HepG2 (cell line): ENCODE measurements at regions not wholly inside any gene's neighbourhood (a gene's known extent, or its start where the extent isn't known, plus 50 kb on each side); places are given as distances from the start of the nearest gene placed in this dataset.

Experiments used
- GABPB1 ChIP-seq: IDR thresholded peaks from 2 replicates; pipeline ENCODE4 v1.6.1; 2016; ENCODE audit warnings: mild to moderate bottlenecking, missing genetic modification reagents, moderate library complexity, missing compliant biosample characterization
- KDM5A ChIP-seq: fragments of 200-600 bp; sonication (generic); IDR thresholded peaks from 2 replicates; pipeline ENCODE4 v1.7.0; 2018; ENCODE audit warnings: antibody characterized with exemption, mild to moderate bottlenecking, low read length, borderline replicate concordance
- NR2F1 ChIP-seq, 2 experiments: fragments of 450-650 bp in 1 of 2; formaldehyde crosslinking in 1 of 2; IDR thresholded peaks; 2 replicates each; pipeline versions ENCODE4 v1.5.0 to v1.6.1; 2016 to 2020; ENCODE audit warnings: mild to moderate bottlenecking in 1 of 2, missing compliant biosample characterization in 1 of 2, missing genetic modification reagents in 1 of 2, moderate library complexity in 1 of 2
- POLR2AphosphoS5 ChIP-seq: IDR thresholded peaks from 2 replicates; pipeline ENCODE4 v1.6.1; 2012; ENCODE audit warnings: low read depth, low read length
- RFX5 ChIP-seq: IDR thresholded peaks from 2 replicates; pipeline ENCODE4 v1.6.1; 2011; ENCODE audit warnings: low read depth, low read length, improper control_type of control experiment
- ZC3H13 ChIP-seq: sonication (generic); formaldehyde crosslinking; IDR thresholded peaks from 2 replicates; pipeline ENCODE4 v1.8.1; 2023; ENCODE audit warnings: mild to moderate bottlenecking, missing genetic modification reagents, moderate library complexity
- ZC3H4 ChIP-seq: sonication (generic); formaldehyde crosslinking; IDR thresholded peaks from 2 replicates; pipeline ENCODE4 v1.4.0; 2020; ENCODE audit warnings: missing genetic modification reagents, borderline replicate concordance
- ZNF382 ChIP-seq: sonication (generic); formaldehyde crosslinking; IDR thresholded peaks from 2 replicates; pipeline ENCODE4 v1.5.0; 2020; ENCODE audit warnings: missing genetic modification reagents, mild to moderate bottlenecking, borderline replicate concordance
- ZNF549 ChIP-seq: sonication (generic); formaldehyde crosslinking; IDR thresholded peaks from 2 replicates; pipeline ENCODE4 v1.5.0; 2020; ENCODE audit warnings: missing genetic modification reagents
- ZNF777 ChIP-seq: sonication (generic); formaldehyde crosslinking; IDR thresholded peaks from 2 replicates; pipeline ENCODE4 v1.4.0; 2020; ENCODE audit warnings: missing genetic modification reagents
- TF ChIP-seq, protein P1 (sequence below): sonication (generic); formaldehyde crosslinking; IDR thresholded peaks from 2 replicates; pipeline ENCODE4 v1.5.0; 2020; ENCODE audit warnings: missing genetic modification reagents, mild to moderate bottlenecking, borderline replicate concordance

DNA sequence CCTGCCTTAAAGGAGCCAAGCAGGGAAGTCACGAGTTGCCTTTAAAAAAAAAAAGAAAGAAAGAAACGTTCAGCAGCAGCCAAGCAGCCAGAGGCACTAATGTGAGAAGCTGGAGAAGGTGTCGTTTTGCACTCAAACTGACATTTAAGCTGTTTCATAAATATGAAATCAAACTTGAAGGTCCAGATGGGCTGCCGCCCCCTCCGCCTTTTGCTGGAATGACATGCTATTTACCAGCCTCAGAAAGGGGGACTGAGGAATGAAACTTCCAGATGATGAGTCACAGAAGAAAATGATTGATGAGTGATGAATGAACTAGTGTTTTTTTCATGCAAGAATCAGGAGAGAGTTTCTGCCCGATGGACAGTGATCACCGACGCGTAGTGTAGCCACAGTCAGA, 396.8 kb downstream of the IGSF11 start:
- no peak for TF ChIP-seq ZNF777 (CRISPR knock-in tag)
- TF ChIP-seq KDM5A, result no peak
- no peak for TF ChIP-seq ZNF549 (CRISPR knock-in tag)
- TF ChIP-seq ZC3H4 (CRISPR knock-in tag), result no peak
- TF ChIP-seq NR2F1 (CRISPR knock-in tag; IDR thresholded peaks at IDR 0.05), result no peak
- TF ChIP-seq RFX5, result no peak
- TF ChIP-seq POLR2AphosphoS5, result no peak
- TF ChIP-seq, protein P1, sequence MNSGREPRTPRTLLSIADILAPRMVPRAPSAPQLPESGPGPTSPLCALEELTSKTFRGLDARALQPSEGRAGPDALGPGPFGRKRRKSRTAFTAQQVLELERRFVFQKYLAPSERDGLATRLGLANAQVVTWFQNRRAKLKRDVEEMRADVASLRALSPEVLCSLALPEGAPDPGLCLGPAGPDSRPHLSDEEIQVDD (CRISPR knock-in tag), result no peak
- TF ChIP-seq ZC3H13 (CRISPR knock-in tag), result no peak
- TF ChIP-seq ZNF382 (CRISPR knock-in tag), result no peak
- TF ChIP-seq GABPB1 (CRISPR knock-in tag), result no peak
